PC-9 (cell line): ENCODE measurements at regions not wholly inside any gene's neighbourhood (a gene's known extent, or its start where the extent isn't known, plus 50 kb on each side); places are given as distances from the start of the nearest gene placed in this dataset.

Source experiments
- EZH2 ChIP-seq: fragments of 200-600 bp; sonication (generic); IDR thresholded peaks from 2 replicates; pipeline ENCODE4 v1.8.0; 2017; ENCODE audit warnings: antibody characterized with exemption, low read depth
- TF ChIP-seq, protein P1 (sequence below): fragments of 200-600 bp; sonication (generic); conservative IDR thresholded peaks from 2 replicates; pipeline ENCODE4 v1.6.1; 2017; ENCODE audit warnings: mixed run types, antibody characterized with exemption, mild to moderate bottlenecking, moderate library complexity

DNA sequence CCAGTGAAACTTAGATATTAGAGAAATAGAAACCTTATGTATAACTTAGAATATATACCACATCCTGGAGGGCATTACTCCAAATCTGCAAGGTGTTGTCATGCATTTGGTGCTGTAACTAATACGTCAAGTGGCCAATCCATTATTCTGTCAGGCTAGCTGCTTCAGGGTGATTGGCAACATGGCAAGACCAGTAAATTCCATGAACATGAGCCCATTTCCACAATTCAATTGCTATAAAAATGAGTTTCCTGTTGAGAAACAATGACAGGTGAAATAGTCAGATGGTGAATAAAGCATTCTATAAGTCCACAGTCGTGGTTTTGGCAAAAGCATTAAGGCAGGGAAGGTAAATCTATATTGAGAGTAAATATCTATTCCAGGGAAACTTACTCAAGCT lies 566.0 kb downstream of the ADGRL2 start:
- TF ChIP-seq, protein P1, sequence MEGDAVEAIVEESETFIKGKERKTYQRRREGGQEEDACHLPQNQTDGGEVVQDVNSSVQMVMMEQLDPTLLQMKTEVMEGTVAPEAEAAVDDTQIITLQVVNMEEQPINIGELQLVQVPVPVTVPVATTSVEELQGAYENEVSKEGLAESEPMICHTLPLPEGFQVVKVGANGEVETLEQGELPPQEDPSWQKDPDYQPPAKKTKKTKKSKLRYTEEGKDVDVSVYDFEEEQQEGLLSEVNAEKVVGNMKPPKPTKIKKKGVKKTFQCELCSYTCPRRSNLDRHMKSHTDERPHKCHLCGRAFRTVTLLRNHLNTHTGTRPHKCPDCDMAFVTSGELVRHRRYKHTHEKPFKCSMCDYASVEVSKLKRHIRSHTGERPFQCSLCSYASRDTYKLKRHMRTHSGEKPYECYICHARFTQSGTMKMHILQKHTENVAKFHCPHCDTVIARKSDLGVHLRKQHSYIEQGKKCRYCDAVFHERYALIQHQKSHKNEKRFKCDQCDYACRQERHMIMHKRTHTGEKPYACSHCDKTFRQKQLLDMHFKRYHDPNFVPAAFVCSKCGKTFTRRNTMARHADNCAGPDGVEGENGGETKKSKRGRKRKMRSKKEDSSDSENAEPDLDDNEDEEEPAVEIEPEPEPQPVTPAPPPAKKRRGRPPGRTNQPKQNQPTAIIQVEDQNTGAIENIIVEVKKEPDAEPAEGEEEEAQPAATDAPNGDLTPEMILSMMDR: no peak
- TF ChIP-seq EZH2: no peak
